GM18505 (cell line): ENCODE measurements at regions not wholly inside any gene's neighbourhood (a gene's known extent, or its start where the extent isn't known, plus 50 kb on each side); places are given as distances from the start of the nearest gene placed in this dataset.

Experiments
- ATAC-seq: cut with Tn5 transposase; IDR thresholded peaks from one replicate; pipeline ENCODE4 v1.9.1; 2021; ENCODE audit not compliant: unreplicated experiment
- POLR2A ChIP-seq: IDR thresholded peaks from 4 replicates; pipeline ENCODE4 v1.6.1; 2011; ENCODE audit warnings: borderline replicate concordance; ENCODE audit not compliant: insufficient read depth, insufficient read length; ENCODE audit errors: extremely low read depth

GRCh38 chr4:33349376-33349775 is 2629.2 kb downstream of the PCDH7 start:
- no peak for ATAC-seq
- no peak for TF ChIP-seq POLR2A

GRCh38 chr4:33357121-33357520 is 2637.0 kb downstream of the PCDH7 start:
- no peak for ATAC-seq
- no peak for TF ChIP-seq POLR2A

- ATAC-seq: no peak
- TF ChIP-seq POLR2A: no peak
These were observed 2649.3 kb downstream of the PCDH7 start for GRCh38 chr4:33369446-33369845.

GRCh38 chr4:33381816-33382215 is 2661.6 kb downstream of the PCDH7 start:
- no peak for TF ChIP-seq POLR2A
- ATAC-seq: no peak

GRCh38 chr4:33386764-33387163 is 2666.6 kb downstream of the PCDH7 start:
- no peak for TF ChIP-seq POLR2A

GRCh38 chr4:33390976-33391375 is 2670.8 kb downstream of the PCDH7 start:
- TF ChIP-seq POLR2A: no peak
- ATAC-seq: no peak

More at GRCh38 chr4:33386764-33387163, 2666.6 kb downstream of the PCDH7 start:
- no peak for ATAC-seq

- no peak for ATAC-seq
- no peak for TF ChIP-seq POLR2A
These were observed 2675.7 kb downstream of the PCDH7 start for GRCh38 chr4:33395731-33396485.

- no peak for ATAC-seq
- TF ChIP-seq POLR2A: no peak
These were observed 2680.3 kb downstream of the PCDH7 start for GRCh38 chr4:33400504-33400903.

GRCh38 chr4:33407496-33407895 is 2687.3 kb downstream of the PCDH7 start:
- TF ChIP-seq POLR2A: no peak
- ATAC-seq: no peak

GRCh38 chr4:33411182-33411581 is 2691.0 kb downstream of the PCDH7 start:
- TF ChIP-seq POLR2A: no peak
- no peak for ATAC-seq

- TF ChIP-seq POLR2A: no peak
- ATAC-seq: no peak
These were observed 2701.7 kb downstream of the PCDH7 start for GRCh38 chr4:33421887-33422286.

- no peak for ATAC-seq
- TF ChIP-seq POLR2A: no peak
These were observed 2702.5 kb downstream of the PCDH7 start for GRCh38 chr4:33422656-33423055.

- ATAC-seq: no peak
- TF ChIP-seq POLR2A: no peak
These were observed 2705.8 kb downstream of the PCDH7 start for GRCh38 chr4:33425936-33426335.

- no peak for ATAC-seq
- TF ChIP-seq POLR2A: no peak
These were observed 2707.5 kb downstream of the PCDH7 start for GRCh38 chr4:33427676-33428075.
